GM19023 (cell line): ENCODE measurements at regions not wholly inside any gene's neighbourhood (a gene's known extent, or its start where the extent isn't known, plus 50 kb on each side); places are given as distances from the start of the nearest gene placed in this dataset.
"Not testable (repeated sequence)": the region's sequence is repeated elsewhere in the genome, so short reads cannot be mapped to it uniquely, and the experiment has no call there.

Experiments used
- ATAC-seq: cut with Tn5 transposase; IDR thresholded peaks from one replicate; pipeline ENCODE4 v1.9.1; 2021; ENCODE audit warnings: mild to moderate bottlenecking, moderate library complexity; ENCODE audit not compliant: unreplicated experiment

- no peak for ATAC-seq
Measured at GRCh38 chr1:55535724-55536544, 320.8 kb upstream of the USP24 start.

DNA sequence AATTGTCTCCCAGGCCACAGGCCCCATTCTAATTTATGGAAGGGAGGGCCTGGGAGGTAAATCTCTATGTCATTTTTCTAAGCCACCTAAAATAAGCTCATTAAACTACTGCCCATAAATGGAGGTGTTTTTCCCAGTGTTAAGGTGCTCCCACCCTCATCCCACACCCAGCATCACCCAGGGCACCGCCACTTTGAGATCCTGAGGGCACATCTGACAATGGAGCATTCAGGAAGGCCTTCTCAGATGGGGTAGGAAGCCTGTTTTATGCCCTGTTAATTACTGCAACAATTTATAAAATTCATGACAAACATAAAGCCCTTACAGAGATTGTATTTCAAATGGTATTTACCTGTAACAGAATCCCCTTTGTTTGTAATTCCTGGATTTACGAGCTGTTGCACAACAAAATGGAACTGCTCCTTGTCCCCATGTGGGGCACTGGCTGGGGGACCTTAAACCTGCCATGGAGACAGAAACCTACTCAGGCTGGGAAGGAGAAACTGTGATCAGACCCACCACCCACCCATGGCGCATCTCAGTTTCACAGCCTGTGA, 319.5 kb upstream of the USP24 start:
- no peak for ATAC-seq

DNA sequence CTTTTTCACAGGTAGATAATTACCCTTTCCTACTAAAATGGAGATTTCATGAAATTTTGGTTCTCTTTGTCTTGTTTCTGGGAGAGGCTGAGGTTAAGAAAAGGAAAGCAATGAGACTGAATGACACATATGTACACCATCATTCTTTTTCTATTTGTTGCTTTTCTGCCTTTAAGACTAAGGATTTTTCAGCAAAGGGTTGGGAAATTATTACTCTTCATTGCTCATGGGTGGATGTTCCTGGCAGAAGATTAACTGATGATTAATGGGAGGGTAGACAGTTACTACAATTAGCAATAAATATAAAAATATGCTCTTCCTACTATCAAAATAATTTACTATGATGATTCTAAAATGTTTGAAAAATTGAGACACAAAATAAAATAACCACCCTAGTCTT, 316.5 kb upstream of the USP24 start:
- ATAC-seq: no peak

DNA sequence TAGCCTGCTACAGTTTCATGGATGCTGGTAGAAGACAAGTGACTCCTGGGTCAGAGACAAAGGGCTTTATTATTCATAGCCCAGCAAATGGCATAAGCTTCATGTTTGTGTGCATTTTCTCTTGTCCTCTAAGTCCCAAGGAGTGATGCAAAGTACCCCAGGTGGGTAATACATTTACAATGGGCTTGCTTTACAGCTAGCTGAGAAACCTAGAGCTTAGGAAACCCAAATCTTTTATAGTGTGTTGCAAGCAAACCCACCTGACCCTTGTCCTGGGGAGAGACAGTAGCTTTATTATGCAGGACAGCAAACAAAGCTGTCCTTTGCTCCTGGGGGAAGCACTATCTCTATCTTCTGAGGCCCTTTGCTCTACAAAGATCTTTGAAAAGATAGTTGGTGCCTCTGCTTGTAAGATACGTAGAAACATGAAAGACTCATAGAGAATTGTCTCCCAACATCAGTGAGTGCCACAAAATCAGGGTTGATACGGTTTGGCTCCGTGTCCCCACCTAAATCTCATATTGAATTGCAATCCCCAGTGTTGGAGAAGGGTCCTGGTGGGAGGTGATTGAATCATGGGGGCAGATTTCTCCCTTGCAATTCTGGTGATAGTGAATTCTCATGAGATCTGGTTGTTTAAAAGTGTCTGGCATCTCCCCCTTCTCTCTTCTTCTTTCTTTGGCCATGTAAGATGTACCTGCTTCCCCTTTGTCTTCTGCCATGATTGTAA, 315.8 kb upstream of the USP24 start:
- no peak for ATAC-seq

DNA sequence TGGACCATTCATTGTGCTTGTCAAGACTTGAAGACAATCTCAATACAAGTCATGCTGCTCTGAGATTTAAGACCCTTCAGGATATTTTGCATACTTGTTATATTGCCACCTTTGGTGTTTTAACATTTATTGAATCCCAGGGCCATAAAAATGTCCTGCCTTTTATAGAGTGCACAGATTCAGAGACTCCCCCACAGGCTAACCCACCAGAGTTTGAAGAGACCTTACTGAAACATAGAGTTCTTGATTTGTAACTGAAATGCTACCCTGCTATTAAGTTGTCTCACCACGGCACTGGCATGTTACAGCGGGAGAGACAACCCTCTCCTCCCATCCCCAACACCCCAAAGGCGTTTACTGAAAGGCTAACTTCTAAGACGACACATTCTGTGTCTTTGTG, 313.9 kb upstream of the USP24 start:
- ATAC-seq: no peak

GRCh38 chr1:55527831-55528230, 312.7 kb upstream of the USP24 start:
- ATAC-seq: no peak

- ATAC-seq: no peak
Measured at GRCh38 chr1:55526716-55527115, 311.6 kb upstream of the USP24 start.

DNA sequence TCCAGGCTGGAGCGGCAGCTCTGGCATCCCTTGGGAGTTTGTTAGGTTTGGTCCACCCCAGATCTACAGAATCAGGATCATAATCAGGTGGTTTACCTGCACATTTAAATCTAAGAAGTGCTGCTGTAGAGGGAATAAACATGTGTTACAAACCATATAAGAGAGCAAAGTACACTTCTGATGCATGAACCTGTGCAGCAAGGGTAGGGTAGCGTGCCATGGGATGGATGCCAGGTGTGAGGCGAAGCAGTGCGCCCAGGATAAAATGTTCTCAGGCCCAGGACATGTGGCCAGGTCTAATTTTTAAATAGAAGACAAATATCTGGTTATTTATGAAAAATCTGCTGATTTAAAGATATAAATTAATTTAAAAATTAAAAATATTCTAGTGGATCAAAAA, 308.8 kb upstream of the USP24 start:
- ATAC-seq: no peak

DNA sequence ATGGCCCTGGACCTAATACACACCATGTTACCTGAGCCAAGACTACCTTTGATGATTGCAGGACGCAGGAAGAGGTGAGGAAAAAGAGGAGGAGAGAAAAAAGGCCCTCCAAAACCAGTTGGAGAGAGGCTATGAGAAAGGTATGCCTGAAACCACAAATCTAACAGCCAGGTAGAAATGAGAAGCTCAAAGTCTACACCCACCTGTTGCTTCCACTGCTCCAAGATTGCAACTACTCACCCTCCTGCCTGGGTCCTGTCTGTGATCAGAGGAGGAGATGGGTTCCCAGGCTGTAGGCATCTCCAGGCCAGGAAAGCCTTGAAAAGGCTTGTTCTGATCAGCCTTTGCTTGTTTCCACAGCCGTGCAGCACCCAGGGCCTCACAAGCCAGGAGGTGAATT, 307.8 kb upstream of the USP24 start:
- no peak for ATAC-seq

DNA sequence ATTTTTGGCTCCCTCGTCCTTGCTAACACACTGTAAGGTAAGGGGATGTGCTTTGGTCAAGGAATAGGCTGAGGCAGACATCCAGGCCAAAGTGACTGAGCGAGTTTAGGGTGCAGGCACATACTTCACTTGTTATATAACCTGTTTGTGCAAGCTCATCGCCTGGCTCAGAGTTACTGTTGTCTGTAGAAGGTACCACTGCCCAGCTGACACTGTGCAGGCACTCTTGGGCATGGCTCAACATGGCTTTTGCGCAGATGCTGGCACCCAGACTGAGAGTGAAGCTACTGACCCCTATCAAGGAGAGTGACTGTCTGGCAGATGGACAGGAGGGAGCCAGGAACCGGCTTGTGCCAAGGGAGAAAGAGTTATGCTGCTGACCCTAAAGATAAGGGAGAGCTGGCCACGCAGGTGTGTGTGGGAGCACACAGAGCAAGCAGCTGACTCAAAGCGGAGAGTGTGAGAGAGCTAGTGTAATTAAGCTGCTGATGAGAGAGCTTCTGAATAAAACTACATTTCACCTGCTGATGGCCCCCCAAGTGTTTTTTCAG, 307.3 kb upstream of the USP24 start:
- no peak for ATAC-seq

DNA sequence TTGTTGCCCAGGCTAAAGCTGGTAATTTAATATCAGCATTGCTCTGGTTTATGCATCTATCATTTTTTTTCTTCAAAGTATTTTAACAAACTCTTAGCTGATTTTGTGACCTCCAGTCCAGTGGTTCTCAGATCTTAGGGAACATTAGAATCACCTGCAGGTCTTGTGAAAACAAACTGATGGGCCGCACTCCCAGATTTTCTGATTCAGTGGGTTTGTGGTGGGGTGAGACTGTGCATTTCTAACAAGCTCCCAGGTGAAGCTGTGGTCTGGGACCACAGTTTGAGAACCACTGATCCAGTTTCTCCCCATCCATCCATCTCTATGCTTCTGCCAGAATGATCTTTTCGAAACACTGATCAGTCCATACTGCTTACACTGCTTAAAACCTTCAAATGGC, 305.7 kb upstream of the USP24 start:
- ATAC-seq: no peak

DNA sequence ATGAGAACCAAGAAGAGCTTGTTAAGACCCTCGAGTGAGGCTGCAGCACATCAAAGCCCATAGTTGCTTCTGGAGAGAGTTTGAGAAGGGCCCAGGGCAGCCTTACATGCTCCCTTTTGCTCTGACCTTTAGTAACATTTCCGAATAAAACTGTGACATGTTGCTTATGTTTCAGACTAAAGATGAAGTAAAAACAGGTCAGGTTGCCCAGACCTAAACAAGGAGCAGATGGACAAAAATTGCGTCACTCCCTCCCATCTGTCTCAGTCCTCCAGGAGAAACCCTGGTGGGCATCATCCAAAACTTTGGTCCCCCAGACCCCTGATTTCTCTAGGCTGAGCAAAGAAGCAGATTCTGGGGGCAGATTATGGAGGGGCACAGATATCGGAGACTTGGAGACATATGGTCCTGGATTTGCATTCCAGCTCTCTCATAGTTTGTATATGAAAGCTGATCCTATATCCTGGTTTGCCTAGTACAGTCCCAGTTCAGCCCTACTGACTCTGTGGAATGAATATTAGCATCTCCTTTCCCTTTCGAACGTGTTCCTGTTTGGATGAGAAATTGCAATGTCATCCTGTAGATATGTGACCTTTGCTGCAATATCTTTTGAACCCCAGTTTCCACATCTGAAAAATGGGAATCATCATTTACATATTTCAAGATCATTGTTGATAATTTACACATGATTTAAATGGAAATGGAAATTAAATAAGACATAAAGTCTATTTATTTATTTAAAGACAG, 304.9 kb upstream of the USP24 start:
- ATAC-seq: no peak

GRCh38 chr1:55519276-55519675, 304.1 kb upstream of the USP24 start:
- no peak for ATAC-seq

DNA sequence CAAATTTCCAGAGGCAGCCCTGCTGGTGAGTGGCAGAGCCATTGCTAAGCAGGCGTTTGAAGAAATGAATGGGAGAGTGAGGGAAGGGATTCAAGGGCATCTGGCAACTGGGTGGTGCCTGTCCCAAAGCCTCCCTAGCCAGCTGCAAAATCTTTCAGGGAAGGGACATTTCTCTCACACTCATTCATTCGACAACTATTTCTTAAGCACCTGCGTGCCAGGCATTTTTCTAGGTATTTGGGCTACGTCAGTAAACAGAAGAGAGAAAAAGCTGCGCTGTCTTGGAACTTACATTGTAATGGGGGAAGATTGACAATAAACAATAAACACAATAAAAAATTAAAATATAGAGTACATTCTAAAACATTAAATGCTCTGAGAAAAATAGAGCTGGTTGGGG, 301.9 kb upstream of the USP24 start:
- no peak for ATAC-seq

DNA sequence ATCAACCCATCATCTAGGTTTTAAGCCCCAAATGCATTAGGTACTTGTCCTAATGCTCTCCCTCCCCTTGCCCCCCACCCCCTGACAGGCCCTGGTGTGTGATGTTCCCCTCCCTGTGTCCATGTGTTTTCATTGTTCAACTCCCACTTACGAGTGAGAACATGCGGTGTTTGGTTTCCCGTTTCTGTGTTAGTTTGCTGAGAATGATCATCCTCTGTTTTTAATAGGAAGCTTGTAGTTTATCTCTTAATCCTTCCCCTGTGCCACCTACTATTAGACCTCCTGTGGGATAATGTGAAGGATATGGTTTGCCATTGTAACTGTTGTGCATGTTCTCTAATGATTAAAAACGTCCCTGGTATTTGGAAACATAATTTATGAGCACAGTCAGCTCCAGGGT, 299.4 kb upstream of the USP24 start:
- ATAC-seq: not testable (repeated sequence)

GRCh38 chr1:55512466-55512865, 297.3 kb upstream of the USP24 start:
- ATAC-seq: no peak

- ATAC-seq: no peak
Measured at GRCh38 chr1:55507578-55507931, 292.4 kb upstream of the USP24 start.

DNA sequence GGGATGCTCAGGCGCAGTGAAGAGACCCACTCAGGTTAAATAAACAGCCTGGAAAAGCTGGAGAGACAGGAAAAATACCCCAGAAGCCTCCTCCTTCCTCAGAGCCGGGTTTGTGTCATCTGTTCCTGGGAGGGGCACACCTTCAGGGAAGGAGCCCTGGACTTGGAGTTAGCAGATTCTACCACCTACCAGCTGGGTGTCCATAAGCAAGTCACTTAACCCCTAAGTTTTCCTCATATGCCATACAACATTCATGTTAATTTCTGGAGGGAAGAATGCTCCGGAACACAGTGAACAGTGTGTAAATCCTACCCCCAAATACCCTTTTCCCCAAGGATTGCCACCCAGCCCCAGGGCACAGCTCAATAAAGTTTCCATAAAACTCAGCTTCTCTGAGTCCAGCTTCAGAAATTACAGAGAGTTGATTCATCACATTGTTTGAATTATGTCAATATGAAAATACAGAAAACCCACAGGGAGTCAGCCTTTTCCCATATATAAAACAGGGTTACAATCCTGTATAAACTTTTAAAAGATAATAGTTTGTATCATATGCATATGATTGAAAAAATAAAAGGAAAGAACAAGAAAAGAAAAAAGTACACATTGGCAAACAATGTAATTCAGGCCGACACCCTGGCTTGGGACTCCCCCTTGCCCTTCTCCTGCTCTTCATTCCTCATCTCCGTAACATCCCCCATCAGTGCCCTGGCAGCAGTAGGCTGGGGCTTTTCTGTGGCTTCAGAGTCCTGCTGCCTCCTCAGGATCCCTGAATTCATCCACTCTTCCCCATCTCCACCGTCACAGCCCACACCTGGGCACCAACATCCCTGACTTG, 291.8 kb upstream of the USP24 start:
- ATAC-seq: no peak

DNA sequence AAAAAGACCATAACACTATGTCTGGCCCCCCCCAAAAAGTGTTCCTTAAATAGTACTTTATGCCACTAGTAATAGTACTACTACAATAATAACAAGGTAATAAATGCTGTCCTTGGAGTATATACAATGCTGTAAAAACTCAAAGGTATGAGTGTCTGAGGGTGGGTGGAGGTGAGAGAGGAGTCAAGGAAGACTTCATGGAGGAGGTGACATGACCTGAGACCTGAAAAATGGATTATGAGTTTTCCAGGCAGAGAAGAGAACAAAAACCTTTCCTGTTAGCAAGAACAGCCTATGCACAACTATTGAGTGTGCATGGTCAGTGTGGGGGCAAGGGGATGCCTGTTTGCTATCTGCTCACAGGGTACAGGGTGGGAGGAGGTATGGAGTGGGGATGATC, 290.2 kb upstream of the USP24 start:
- no peak for ATAC-seq

GRCh38 chr1:55504306-55504731, 289.2 kb upstream of the USP24 start:
- ATAC-seq: no peak
